HG02943 (cell line): ENCODE measurements at regions not wholly inside any gene's neighbourhood (a gene's known extent, or its start where the extent isn't known, plus 50 kb on each side); places are given as distances from the start of the nearest gene placed in this dataset.

Experiments used
- ATAC-seq: cut with Tn5 transposase; IDR thresholded peaks from one replicate; pipeline ENCODE4 v1.9.1; 2021; ENCODE audit warnings: mild to moderate bottlenecking, low read depth, moderate library complexity; ENCODE audit not compliant: unreplicated experiment

DNA sequence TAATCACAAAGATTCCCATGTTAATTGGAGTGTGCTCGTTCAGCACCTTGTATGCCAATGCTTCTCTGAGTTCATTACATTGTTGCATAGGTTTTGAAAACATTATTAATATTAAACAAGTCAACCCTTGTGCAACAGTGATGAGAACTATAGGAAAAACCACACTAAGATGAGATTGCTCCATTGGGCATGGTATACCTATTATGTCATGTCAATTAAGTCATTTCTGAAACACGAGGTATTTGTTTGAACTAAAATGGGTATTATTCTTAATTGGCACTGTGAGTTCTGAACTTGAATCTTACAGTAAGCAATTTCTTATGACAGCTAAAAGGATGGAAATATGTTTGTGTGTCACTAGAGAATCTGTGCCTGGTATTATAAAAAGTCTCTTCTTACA, 447.7 kb downstream of the EFNA5 start:
- ATAC-seq = no peak

DNA sequence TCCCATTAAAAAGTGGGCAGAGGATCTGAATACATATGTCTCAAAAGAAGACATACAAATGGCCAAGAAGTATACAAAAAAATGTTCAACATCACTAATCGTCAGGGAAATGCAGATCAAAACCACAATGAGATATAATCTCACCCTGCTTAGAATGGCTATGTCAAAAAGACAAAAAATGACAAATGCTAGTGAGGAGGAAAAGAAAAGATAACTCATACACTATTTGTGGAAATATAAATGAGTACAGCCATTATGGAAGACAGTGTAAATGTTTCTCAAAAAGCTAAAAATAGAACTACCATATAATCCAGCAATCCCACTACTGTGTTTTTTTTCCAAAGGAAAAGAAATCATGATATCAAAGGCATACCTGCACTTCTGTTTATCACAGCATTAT, 450.7 kb downstream of the EFNA5 start:
- ATAC-seq = no peak

DNA sequence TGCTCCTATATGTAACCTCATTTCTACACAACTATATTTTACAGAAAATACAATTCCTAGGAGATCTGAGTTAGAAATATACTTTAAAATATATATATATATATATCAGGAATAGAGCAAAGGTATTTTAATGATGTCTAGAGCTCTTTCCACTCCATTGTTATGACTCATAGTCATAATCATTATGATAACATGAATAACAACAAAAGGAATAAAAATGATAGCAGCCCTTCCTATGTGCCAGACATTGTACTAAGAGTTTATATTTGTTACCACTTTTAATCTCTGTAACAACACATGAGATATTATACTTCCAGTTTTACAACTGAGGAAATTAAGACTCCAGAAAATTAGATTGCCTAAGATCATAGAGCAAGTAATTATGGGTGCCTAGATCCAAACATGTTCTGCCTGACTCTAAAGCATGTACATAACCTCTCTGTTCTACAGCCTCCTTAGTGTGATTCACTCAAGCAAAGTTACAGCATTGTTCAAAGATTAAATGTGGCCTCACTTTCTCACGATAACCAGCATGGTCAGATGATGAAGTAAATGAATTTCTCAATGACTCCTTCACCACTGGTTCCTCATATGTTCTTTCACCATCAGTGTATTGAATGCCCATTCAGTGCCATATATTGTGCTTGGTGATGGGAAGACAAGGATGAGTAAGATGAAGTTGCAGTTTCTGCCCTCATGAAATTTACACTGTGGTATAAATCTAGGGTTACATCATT, 452.1 kb downstream of the EFNA5 start:
- ATAC-seq = no peak

DNA sequence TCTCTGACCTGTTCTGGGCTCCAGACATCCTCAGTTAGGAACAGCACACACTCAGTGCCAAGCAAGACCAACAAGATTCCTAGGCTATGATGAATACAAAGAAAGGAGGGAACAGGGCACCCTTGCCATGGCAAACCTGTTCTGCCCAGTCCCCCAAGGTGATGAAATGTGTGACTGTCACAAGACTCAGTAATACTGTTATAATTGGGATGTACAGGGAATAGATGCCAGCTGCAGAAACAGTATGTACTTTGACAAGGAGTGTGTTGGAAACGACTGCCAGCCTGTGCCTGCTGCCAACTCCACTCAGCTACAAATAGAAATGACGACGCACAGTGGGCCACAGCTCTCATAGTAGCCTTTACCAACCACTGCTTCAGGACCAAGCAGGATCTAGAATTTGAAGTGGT, 453.0 kb downstream of the EFNA5 start:
- ATAC-seq = no peak

DNA sequence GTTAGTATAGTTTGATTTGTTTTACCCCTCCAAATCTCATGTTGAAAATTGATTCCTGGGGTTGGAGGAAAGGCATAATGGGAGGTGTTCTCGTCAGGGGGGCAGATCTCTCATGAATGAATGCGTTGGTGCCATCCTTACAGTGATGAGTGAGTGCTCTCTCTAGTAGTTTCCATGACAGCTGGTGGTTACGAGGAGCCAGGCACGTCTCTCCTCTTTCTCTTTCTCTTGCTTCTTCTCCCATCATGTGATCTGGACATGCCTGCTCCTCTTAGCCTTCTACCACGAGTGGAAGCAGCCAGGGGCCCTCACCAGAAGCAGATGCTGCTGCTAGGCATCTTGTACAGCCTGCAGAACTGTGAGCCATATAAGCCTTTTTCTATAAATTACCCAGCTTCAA, 454.1 kb downstream of the EFNA5 start:
- ATAC-seq = no peak

DNA sequence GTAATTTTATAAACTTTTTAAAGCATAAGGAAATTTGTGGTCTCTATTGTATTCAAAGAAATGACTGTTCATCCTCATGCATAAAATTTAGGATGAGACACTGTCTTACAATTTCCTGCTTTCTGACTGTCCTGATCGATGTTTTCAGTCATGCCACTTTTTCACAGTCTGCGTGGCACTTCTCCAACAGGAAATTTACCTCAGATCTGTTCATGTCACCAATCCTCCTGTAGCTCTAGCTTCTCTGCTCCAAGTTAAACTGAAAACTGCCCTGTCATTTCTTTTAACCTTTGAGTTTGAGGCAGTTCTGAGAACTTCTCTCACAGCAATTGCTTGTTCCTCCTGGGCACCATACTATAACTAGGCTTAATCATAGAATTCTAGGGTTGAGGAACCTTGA, 455.1 kb downstream of the EFNA5 start:
- ATAC-seq = no peak

DNA sequence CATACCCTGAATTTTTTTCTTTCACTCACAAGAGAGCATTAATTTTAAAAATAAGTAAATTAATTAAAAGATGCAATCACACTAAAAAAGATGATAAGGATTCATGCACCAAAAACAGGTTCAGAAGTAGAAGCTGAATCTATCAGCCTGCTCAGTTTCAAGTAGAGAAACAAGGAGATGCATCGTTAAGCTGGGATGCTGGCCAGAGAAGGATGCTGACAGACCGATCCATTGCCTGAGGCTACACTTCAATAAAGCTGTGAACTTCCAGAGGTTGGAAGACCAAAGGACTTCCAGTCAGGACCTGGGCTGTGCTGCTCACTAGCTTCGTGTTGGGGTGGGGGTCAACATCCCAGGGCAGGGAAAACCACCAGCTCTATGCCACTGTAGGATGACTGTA, 457.7 kb downstream of the EFNA5 start:
- no peak for ATAC-seq

DNA sequence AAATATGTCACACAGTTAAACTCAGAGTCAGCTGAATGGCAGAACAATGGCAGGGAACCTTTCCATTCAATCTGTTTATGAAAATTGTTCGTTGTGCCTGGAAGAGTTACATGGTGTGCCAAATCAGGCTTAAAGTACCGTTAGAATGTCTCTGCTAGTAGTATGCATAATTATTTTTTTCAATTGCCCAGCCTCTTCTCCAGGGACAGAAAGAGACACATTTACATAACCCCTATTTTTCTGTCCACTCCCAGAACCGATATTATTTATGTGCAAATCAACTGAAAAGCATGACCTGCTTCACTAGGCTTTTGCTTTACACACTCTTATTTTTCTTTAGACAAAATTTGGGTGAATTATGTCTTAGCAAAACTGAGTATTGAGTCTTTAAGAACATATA, 459.1 kb downstream of the EFNA5 start:
- ATAC-seq = no peak

DNA sequence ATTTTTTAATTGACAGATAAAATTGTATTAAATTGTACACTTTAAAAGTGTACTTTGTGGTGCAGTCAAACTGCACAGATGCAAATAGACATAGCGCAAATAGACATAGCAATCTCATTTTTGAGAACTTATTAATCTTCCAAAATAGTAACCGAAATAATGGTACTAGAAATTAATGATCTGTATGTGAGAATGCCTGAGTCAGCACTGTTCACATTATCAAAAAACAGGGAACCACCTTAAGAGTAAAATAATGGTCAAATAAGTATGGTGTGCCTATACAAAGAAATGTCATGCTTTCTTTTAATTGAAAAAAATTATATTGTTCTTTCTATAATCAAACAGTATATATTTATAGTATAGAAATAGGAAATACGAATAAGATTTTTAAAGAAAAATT, 461.9 kb downstream of the EFNA5 start:
- no peak for ATAC-seq

DNA sequence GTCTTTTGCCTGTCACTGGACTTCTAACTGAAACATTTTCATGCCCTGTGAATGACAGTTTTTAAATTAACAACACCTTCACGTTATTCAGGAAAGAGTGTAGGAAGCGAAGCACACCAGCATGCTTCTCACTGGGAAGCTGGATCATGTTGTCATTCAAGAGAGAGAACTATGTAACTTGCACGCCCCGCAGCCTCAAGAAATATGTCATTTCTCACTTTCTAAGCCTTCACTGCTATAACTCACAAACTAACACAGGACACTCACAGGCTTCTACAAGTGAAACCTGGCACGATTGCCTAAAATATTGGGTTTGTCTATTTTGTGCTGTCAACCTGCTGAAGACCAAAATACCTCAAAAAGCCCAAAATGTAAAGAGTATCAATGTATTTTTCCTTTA, 466.3 kb downstream of the EFNA5 start:
- ATAC-seq = no peak

DNA sequence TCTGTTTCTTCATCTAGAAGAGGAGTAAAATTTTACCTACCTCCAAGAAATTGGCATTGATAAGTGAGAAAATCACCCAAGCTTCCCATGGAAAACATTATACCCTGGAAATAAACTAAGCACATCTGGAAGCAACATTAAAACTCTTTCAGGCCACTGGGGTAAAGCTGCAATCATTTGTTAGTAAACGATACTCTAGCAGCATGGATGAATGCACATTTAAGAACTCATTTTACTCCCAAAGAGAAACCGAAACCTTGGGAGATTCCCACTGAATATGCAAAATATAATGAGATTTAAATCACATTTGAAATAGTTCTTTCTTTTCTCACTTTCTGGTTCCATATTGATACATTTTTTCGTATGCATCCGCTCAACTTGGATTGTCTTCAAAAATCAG, 467.5 kb downstream of the EFNA5 start:
- ATAC-seq = no peak

DNA sequence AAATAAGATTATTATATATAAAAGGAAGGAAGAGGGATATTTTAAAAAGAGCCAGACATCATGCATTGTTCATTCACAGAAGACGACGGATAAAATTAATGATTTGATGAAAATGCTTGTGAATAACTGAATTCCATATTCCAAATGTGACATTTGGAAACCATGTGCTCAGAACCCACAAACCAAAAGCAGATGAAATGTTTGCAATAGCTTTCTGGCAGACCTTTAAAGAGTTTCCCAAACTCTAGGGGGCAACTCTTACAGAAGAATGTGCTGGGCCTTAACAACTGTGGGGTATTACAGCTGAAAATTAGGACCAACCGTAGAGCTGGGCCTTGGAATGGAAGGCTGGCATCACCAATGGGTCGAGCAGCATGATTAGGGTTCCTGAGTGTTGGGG, 471.0 kb downstream of the EFNA5 start:
- ATAC-seq = no peak

DNA sequence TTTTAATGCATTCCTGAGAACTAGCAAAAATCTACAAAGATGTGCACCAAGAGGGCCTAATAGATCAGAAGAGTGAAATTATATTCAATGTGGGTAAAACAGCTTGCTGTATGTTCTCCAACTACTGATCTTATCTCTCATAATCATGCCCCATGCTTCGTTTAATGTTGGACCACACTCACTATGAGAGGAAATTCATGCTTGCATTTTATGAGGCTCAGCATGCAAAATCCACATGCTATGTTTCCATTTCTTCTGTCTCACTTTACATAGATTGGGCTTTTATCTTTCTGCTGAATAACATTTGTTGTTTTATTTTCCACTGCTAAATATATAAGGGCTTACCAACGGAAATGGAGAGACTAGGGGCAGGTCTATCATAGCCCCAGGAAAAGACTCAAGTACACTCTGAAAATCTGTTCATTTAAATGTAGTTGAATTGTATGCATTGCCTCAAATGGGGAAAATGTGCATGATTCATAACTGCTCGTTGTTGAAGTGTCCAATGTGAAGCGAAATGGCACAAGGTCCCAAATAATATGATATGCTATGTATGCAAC, 474.2 kb downstream of the EFNA5 start:
- ATAC-seq = no peak

DNA sequence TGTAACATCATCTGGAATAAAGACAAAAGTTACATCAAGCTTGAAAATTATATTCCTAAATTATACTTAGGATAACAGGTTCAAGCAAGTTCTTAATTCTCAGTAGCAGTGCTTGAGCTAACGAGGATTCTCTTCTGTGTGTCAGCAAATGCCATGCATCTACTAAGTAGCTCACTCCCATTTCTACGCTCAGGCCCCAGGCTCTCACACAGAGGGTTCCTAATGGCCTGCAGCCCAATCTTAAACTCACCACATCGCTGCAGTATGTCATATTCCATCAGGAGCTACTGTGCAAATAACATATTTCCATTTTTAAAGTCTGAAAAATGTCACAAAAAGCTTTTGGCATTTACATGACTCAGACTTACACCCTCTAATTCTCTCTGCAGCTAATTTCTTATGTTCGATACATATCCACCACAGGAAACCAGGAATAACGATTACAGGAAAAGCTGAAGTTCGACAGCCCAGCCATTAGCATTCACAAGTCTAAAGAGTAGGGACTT, 474.8 kb downstream of the EFNA5 start:
- no peak for ATAC-seq

DNA sequence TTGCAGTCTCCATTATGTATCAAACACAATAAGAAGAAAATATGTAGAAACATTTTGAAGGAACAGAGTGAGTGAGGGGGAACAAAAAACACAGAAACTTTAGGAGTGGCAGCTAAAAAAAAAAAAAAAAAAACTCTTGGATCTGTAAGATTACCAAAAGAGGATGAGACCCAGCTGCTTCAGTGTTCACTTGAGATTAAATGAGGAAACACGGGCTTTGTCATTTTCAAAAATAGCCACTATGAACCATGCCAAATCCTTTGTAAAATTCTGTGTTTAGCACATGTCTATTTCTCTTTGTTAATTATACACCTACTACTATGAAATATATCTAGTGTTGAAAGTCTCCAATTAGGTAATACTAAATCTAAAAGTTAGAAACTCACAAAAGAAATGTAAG, 485.9 kb downstream of the EFNA5 start:
- no peak for ATAC-seq

DNA sequence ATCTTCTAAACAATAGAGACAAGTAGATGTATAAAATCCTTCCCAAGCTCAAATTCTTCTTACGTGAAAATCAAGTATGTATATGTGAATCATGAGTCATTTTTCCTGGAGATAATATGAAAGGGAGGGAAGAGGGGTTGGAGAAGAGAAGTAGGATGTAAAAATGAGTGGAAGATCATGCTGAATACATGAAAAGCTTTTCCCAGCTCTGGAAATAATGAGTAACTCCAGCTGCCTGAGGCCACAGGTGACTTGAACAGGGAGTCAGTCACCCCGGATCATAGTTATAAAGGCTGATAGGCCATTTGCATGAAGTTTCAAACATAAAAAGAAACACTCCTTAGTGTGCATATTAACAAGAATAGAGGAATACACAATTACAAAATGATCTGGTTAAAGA, 486.7 kb downstream of the EFNA5 start:
- no peak for ATAC-seq

DNA sequence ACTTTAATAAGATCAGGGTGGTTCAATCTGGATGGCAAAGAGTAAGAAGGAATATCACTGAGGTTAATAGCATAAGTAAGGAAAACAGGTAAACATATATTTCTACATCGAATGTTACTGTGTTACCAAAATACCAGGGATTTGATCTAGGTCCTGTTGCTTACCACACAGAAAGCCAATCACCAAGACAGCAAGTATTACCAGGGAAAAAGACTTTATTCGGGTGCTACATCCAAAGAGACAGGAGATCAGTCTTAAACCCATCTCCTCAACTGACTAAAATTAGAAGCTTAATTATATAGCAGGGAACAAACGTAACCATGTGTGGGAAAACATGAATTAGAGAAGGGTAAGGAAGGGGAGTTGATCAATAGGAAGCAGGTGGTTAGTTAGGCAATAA, 500.1 kb downstream of the EFNA5 start:
- no peak for ATAC-seq

DNA sequence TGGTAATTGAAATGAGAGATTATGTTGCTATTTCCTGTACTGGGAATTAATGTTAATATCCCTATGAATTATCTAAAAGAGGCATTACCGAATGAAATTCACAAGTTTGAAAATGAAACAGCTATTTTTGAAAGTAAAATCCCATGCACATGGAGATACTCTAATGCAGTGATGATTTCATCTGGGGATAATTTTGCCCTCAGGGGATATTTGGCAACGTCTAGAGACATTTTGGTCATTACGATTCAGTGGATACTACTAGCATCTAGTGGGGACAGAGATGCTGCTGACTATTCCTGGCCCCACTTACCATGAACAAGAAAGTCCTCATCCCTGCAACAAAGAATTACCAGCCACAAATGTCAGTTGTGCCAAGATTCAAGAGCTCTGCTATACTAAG, 500.9 kb downstream of the EFNA5 start:
- ATAC-seq = no peak

DNA sequence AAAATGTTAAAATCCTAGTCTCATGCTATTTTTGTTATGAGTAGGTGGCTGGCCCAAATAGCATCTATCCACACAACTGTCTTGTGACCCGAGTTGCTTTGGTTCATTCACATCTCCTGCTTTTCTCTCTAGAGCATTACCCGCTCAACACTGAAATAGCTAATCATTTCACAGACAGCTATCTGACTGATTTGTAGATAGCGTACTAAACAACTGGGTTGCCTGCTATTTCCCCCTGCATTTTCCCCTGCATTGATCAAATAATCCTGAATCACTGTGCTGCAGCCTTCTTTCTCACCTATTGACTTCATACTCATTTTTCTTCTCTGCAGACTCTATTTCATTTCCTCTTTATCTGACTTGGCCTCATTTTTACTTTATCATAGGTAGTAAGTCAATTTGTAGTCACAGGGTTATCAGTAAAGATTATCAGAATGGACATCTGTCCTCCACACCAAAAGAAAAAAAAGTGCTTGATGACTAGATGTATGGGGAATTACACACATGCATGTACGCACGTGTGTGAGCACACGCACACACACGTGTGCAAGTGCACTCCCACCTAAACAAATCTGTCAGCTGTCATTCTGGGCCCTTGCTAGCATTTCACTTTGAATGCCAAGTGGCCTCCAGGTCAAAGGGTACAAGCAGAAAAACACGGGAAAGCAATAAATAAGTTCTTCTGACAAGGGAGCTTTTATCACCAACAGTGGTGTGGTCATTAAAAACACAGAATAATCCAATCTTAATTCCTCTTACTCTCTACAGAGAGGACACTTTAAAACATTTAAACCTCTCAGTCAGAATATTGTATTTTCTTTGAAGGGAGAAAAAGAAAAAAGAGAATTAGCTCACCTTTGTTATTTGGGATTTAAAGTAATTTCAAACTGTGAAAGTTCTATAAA, 501.6 kb downstream of the EFNA5 start:
- ATAC-seq = no peak

DNA sequence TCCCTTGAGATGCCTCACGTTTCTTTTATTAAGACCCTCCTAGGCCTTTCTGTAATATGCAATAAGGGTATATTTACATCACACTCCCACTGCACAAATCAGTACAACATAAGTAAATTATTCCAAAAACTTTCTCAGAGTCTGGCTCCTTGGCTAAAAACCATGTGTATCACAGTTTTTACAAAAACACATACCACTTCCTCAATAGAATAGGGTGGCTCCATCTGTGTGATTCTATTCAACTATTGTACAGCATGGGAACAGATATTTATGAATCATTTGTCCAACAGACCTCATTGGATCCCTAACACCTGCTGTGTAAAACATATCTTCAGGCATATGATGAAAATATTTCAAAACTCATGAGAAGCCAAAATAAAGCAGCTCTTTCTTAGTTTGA, 502.7 kb downstream of the EFNA5 start:
- ATAC-seq = no peak

DNA sequence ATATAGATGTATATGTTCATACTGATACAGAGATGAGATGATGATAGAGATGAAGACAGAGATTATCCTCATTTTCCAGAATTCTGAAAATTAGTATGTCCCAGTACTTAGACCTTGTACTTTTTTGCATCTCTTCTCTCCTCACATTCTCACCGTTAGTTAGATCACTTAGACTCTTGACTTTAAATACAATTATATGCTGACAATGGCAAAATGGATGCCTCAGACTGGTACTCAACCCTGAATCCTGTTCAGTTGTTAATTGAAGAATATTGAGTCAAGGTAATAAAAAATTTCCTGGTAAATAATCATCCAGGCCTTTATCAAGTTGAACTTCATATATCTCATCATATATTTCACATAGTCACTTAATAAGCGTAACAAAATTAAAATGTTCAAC, 505.4 kb downstream of the EFNA5 start:
- ATAC-seq = no peak
